HFFc6 (cell line): ENCODE measurements at regions not wholly inside any gene's neighbourhood (a gene's known extent, or its start where the extent isn't known, plus 50 kb on each side); places are given as distances from the start of the nearest gene placed in this dataset.

Experiments
- DNase-seq: peaks from one replicate; pipeline ENCODE4 v3.0.0-alpha.2; 2018
- H3K27ac Mint-ChIP-seq: 2 replicates; pipeline ENCODE4 v1.8.0; 2020; ENCODE audit warnings: mild to moderate bottlenecking, mixed read lengths
- H3K27me3 Mint-ChIP-seq: 2 replicates; pipeline ENCODE4 v1.8.0; 2021; ENCODE audit warnings: mild to moderate bottlenecking, moderate library complexity, mixed read lengths; ENCODE audit not compliant: insufficient read depth
- H3K36me3 Mint-ChIP-seq: 2 replicates; pipeline ENCODE4 v1.8.0; 2021; ENCODE audit warnings: low read depth, mixed read lengths
- H3K4me1 Mint-ChIP-seq: 2 replicates; pipeline ENCODE4 v1.8.0; 2020; ENCODE audit warnings: low read depth, mixed read lengths
- H3K4me3 Mint-ChIP-seq: 2 replicates; pipeline ENCODE4 v1.8.0; 2020; ENCODE audit warnings: mild to moderate bottlenecking, moderate library complexity, mixed read lengths
- H3K9me3 Mint-ChIP-seq: 2 replicates; pipeline ENCODE4 v1.8.0; 2020; ENCODE audit warnings: mild to moderate bottlenecking, mixed read lengths
- TF ChIP-seq, protein P1 (sequence below): fragments of 200-600 bp; sonication (generic); IDR thresholded peaks from 2 replicates; pipeline ENCODE4 v1.5.0; 2021; ENCODE audit warnings: antibody characterized with exemption, mild to moderate bottlenecking

DNA sequence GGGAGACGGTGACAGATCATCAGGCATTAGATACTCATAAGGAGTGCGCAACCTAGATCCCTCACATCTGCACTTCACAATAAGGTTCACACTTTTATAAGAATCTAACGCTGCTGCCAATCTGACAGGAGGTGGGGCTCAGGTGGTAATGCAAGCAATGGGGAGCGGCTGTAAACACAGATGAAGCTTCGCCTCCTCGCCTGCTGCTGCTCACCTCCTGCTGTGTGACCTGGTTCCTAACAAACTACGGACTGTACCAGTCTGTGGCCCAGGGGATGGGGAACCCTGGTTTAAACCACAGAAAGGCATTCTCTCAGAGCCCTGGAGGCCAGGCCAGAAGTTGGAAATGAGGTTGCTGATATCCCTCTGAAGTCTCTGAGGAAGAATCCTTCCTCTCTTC lies 323.6 kb downstream of the DRD1 start:
- TF ChIP-seq, protein P1, sequence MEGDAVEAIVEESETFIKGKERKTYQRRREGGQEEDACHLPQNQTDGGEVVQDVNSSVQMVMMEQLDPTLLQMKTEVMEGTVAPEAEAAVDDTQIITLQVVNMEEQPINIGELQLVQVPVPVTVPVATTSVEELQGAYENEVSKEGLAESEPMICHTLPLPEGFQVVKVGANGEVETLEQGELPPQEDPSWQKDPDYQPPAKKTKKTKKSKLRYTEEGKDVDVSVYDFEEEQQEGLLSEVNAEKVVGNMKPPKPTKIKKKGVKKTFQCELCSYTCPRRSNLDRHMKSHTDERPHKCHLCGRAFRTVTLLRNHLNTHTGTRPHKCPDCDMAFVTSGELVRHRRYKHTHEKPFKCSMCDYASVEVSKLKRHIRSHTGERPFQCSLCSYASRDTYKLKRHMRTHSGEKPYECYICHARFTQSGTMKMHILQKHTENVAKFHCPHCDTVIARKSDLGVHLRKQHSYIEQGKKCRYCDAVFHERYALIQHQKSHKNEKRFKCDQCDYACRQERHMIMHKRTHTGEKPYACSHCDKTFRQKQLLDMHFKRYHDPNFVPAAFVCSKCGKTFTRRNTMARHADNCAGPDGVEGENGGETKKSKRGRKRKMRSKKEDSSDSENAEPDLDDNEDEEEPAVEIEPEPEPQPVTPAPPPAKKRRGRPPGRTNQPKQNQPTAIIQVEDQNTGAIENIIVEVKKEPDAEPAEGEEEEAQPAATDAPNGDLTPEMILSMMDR = no peak
- H3K27me3 Mint-ChIP-seq = peaks cover 3% of the 10 kb centered on the region; the same call in 1 of the 2 replicates
- H3K4me3 Mint-ChIP-seq = no peak overlapping the region
- H3K9me3 Mint-ChIP-seq = peaks cover 58% of the 10 kb centered on the region
- no peaks in the 10 kb centered on the region for H3K4me1 Mint-ChIP-seq
- no peak for DNase-seq
- H3K27ac Mint-ChIP-seq = no peak overlapping the region
- H3K36me3 Mint-ChIP-seq = no peaks in the 10 kb centered on the region; the same call in 1 of the 2 replicates

DNA sequence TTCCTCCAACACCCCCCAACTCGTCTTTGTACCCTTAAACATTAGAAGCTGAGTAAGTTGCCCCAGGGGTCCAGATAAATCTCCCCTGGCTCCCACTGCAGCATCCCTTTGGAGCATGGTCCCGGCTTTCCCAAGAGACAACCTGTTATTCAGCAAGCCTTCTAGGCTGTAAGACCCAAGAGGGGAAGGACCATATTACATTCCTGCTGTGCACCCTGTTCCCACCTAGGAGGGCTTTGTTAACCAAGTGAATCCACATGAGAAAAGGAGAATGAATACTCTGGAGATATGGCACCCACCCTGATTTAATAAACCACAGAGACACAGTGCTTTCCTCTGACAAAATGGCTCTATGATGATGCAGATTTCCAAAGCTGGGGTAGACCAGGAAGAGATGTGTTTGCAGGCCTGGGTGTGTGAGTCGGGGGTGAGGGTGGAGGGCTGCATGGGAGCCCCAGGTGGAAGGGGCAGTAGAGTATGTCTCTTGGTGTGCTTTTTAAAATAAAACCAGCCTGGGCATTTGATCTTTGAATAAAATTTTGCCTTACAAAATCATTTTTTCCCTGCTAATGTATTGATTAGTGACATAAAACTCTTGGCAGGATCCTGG lies 325.2 kb downstream of the DRD1 start:
- Mint-ChIP-seq H3K36me3 (no peaks in the 10 kb centered on the region; the same call in 1 of the 2 replicates), H3K27ac (no peak overlapping the region), H3K27me3 (peaks cover 3% of the 10 kb centered on the region; the same call in 1 of the 2 replicates), H3K9me3 (peaks cover 53% of the 10 kb centered on the region), H3K4me3 (no peak overlapping the region), H3K4me1 (no peaks in the 10 kb centered on the region)
- no peak for DNase-seq
- TF ChIP-seq, protein P1 = no peak

DNA sequence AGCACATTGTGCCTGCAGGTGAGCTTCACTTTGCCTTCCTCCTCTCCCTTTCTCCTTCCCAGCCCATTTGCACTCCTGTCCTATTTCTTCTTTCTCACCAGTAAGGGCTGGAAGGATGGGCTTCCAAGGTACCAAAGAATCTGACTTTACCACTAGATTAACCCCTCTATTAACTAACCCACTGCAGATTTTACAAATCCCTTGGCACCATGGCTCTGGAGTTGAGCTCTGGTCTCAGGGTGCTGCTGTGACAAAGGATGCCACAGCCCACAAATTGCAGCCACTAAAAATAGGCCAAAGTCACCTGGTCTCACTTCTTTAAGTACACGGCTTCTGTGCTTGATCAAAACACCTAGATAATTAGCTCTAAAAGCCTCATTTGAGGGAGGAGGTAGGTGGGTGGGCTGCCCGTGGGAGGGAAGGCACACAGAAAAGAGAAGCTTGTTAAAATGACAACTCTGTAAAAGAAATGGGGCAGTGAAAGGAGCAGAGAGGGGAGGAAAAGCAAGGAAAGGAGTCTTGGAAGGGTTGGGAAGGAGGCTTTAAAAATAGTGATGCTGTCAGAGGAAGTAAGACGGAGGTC lies 327.4 kb downstream of the DRD1 start:
- H3K27me3 Mint-ChIP-seq = peaks cover 3% of the 10 kb centered on the region; the same call in 1 of the 2 replicates
- no peak overlapping the region for H3K4me3 Mint-ChIP-seq
- H3K36me3 Mint-ChIP-seq = no peaks in the 10 kb centered on the region; the same call in 1 of the 2 replicates
- H3K27ac Mint-ChIP-seq = no peak overlapping the region
- H3K4me1 Mint-ChIP-seq = no peaks in the 10 kb centered on the region
- TF ChIP-seq, protein P1 = no peak
- H3K9me3 Mint-ChIP-seq = peaks cover 52% of the 10 kb centered on the region
- DNase-seq = no peak

DNA sequence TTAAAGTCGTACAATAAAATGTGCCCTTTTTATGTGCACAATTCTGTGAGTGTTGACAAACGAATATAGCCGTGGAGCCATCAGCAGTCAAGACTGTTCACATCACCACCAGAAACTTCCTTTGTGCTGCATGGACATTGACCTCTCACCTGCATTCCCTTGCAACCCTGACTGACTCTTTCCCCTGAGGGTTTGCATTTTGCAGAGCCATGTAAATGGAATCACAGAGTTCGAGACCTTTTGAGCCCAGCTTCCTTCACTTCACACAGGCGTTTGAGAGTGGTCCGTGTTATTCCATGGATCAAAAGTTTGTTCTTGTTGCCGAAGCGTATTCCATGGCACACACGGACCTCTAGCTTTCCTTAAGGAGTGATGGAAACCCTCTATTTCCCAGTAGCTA lies 328.2 kb downstream of the DRD1 start:
- H3K9me3 Mint-ChIP-seq = peaks cover 54% of the 10 kb centered on the region
- peaks cover 3% of the 10 kb centered on the region; the same call in 1 of the 2 replicates for H3K27me3 Mint-ChIP-seq
- H3K27ac Mint-ChIP-seq = no peak overlapping the region
- no peak overlapping the region for H3K4me3 Mint-ChIP-seq
- no peaks in the 10 kb centered on the region for H3K4me1 Mint-ChIP-seq
- H3K36me3 Mint-ChIP-seq = no peaks in the 10 kb centered on the region; the same call in 1 of the 2 replicates
- TF ChIP-seq, protein P1 = no peak
- DNase-seq = no peak

DNA sequence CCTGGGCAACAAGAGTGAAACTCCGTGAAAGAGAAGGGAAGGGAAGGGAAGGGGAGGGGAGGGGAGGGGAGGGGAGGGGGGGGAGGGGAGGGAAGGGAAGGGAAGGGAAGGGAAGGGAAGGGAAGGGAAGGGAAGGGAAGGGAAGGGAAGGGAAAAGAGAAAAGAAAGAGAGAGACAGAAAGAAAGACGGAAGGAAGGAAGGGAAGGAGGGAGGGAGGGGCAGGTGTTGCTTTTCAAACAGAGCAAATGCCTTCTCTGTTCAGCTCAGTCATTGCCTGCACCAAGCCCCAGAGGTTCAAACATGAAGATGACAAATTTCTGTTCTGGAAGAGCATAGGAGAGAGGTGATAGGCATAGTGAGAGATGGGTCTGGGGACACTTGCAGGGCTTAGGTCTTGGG lies 330.0 kb downstream of the DRD1 start:
- no peak for DNase-seq
- no peaks in the 10 kb centered on the region for H3K4me1 Mint-ChIP-seq
- no peak overlapping the region for H3K4me3 Mint-ChIP-seq
- no peaks in the 10 kb centered on the region; the same call in 1 of the 2 replicates for H3K36me3 Mint-ChIP-seq
- peaks cover 3% of the 10 kb centered on the region; the same call in 1 of the 2 replicates for H3K27me3 Mint-ChIP-seq
- H3K9me3 Mint-ChIP-seq = peaks cover 57% of the 10 kb centered on the region
- H3K27ac Mint-ChIP-seq = no peak overlapping the region
- TF ChIP-seq, protein P1 = no peak
